Neural progenitor cell (in vitro differentiated cells): ENCODE measurements at regions not wholly inside any gene's neighbourhood (a gene's known extent, or its start where the extent isn't known, plus 50 kb on each side); places are given as distances from the start of the nearest gene placed in this dataset.

ENCODE experiments used
- EZH2 ChIP-seq: fragments of 200-600 bp; sonication (generic); IDR thresholded peaks from 2 replicates; pipeline ENCODE4 v1.6.1; 2017; ENCODE audit warnings: antibody characterized with exemption, mild to moderate bottlenecking, moderate library complexity
- EZH2phosphoT487 ChIP-seq: fragments of 200-600 bp; sonication (generic); IDR thresholded peaks from 2 replicates; pipeline ENCODE4 v1.6.1; 2017; ENCODE audit warnings: antibody characterized with exemption
- TF ChIP-seq, protein P1 (sequence below): fragments of 200-600 bp; sonication (generic); IDR thresholded peaks from 2 replicates; pipeline ENCODE4 v1.5.1; 2017; ENCODE audit warnings: antibody characterized with exemption, mild to moderate bottlenecking

DNA sequence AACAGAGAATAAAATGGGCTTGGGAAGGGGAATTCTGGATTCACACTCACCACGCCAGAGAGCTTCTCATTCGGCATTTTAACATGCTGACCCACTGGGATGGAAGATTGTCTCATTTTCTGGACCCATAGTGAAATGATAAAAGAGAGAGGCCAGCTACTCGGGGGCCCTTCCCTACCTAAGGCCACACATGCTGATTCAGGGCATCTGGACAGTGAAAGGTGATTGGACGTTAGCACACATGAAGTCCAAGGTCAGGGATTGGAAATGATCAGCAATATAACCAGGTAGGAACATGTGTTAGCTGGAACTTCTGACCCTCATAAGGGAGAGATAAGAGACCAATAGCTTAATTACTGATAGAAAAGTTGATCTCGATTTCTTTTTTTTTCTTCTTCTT, 183.7 kb downstream of the NUFIP1 start:
- TF ChIP-seq, protein P1, sequence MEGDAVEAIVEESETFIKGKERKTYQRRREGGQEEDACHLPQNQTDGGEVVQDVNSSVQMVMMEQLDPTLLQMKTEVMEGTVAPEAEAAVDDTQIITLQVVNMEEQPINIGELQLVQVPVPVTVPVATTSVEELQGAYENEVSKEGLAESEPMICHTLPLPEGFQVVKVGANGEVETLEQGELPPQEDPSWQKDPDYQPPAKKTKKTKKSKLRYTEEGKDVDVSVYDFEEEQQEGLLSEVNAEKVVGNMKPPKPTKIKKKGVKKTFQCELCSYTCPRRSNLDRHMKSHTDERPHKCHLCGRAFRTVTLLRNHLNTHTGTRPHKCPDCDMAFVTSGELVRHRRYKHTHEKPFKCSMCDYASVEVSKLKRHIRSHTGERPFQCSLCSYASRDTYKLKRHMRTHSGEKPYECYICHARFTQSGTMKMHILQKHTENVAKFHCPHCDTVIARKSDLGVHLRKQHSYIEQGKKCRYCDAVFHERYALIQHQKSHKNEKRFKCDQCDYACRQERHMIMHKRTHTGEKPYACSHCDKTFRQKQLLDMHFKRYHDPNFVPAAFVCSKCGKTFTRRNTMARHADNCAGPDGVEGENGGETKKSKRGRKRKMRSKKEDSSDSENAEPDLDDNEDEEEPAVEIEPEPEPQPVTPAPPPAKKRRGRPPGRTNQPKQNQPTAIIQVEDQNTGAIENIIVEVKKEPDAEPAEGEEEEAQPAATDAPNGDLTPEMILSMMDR: no peak
- TF ChIP-seq EZH2phosphoT487: no peak
- TF ChIP-seq EZH2: no peak
